ENCODE measurements at regions not wholly inside any gene's neighbourhood (a gene's known extent, or its start where the extent isn't known, plus 50 kb on each side); places are given as distances from the start of the nearest gene placed in this dataset.

GRCh38 chr13:112219740-112220139, 152.8 kb downstream of the SOX1 start:
- Histone ChIP-seq H2BK15ac (ENCODE audit: low read length) (no peak overlapping the region), H3K9ac (replicated peaks in 1 of 4; ENCODE audit: extremely low read depth in 1 of 4, low read depth in 3 of 4, low read length in 3 of 4) (no peak overlapping the region), H3K18ac (ENCODE audit: extremely low read depth, low read length) (no peak overlapping the region), H3K36me3 (ENCODE audit: control insufficient read depth in 2 of 4, insufficient read depth in 4 of 4, low read length in 3 of 4) (no peaks in the 10 kb centered on the region), H2AFZ (ENCODE audit: low read length) (no peak overlapping the region), H3K4me2 (ENCODE audit: insufficient read depth in 1 of 2, low read depth in 2 of 2, low read length in 2 of 2) (no peak overlapping the region), H3K9me3 (ENCODE audit: insufficient read depth in 2 of 2, low read depth in 1 of 2, low read length in 1 of 2) (no peaks in the 10 kb centered on the region), H4K91ac (replicated peaks; ENCODE audit: insufficient read length, low read length) (no peak overlapping the region), H3K4ac (replicated peaks; ENCODE audit: insufficient read length, low read depth, low read length) (no peak overlapping the region), H3K14ac (ENCODE audit: insufficient read length) (no peak overlapping the region), H2BK20ac (ENCODE audit: low read length) (no peak overlapping the region), H3K4me3 (ENCODE audit: extremely low read depth in 1 of 4, insufficient read depth in 2 of 4, low read depth in 3 of 4, low read length in 4 of 4) (no peak overlapping the region), H2BK12ac (ENCODE audit: low read depth, low read length) (no peak overlapping the region), H4K5ac (ENCODE audit: insufficient read length, low read depth, low read length) (no peak overlapping the region), H4K8ac (ENCODE audit: extremely low read depth, insufficient read depth, low read length) (no peak overlapping the region), H3K79me1 (ENCODE audit: low read depth, low read length) (no peaks in the 10 kb centered on the region), H3K23me2 (ENCODE audit: low read depth, low read length) (peaks cover 2% of the 10 kb centered on the region; the same call in 1 of the 2 replicates), H3K23ac (ENCODE audit: insufficient read length) (no peak overlapping the region), H3K4me1 (replicated peaks in 1 of 4; ENCODE audit: control insufficient read depth in 3 of 4, insufficient read depth in 4 of 4, low read length in 3 of 4) (no peaks in the 10 kb centered on the region), H2BK5ac (ENCODE audit: low read depth, low read length) (no peak overlapping the region), H3K27me3 (replicated peaks in 1 of 4; ENCODE audit: control insufficient read depth in 3 of 4, extremely low read depth in 1 of 4, insufficient read depth in 3 of 4, low read length in 3 of 4) (peaks cover 0 to 4% (median 0%) of the 10 kb centered on the region in 4 experiments; a peak in 2 of 7 replicates), H3K27ac (ENCODE audit: low read depth, low read length) (no peak overlapping the region), H3K56ac (replicated peaks; ENCODE audit: insufficient read length, low read depth, low read length) (no peak overlapping the region), H4K20me1 (replicated peaks in 1 of 2; ENCODE audit: control insufficient read depth in 1 of 2, insufficient read depth in 2 of 2, low read length in 2 of 2) (peaks cover 0 to 4% of the 10 kb centered on the region in 2 experiments), H2AK5ac (ENCODE audit: low read depth, low read length) (no peak overlapping the region), H3K79me2 (ENCODE audit: control insufficient read depth in 1 of 2, insufficient read depth in 2 of 2, low read length in 2 of 2) (peaks cover 0 to 3% of the 10 kb centered on the region in 2 experiments; a peak in 1 of 4 replicates), H2BK120ac (replicated peaks; ENCODE audit: low read depth, low read length) (no peak overlapping the region)
- CTCF ChIA-PET (ENCODE audit: partially characterized antibody), result interaction anchor here (0.7 to 1.5 kb wide), 3 partner anchors 14 to 1192 kb away, joined by 3 to 4 read pairs (median 3); no protein-coding TSS in a partner anchor
- POLR2A ChIA-PET (ENCODE audit: partially characterized antibody), result no interaction called here
- WGBS, 2 experiments (ENCODE audit: extremely low coverage in 1 of 2, insufficient coverage in 1 of 2, insufficient read length in 1 of 2, insufficient replicate concordance in 2 of 2, low coverage in 1 of 2, low lambda C conversion rate in 2 of 2, missing lambda C conversion rate in 1 of 2), result 93% methylated on average over 8 of the region's 8 CpGs; no CpG with 5 or more reads in 1 of the 2 experiments
- FAIRE-seq, result no peak
- no peak for TF ChIP-seq TBP (IDR thresholded peaks at IDR 0.05; ENCODE audit: low read depth, low read length)
- no peak for TF ChIP-seq PHF8 (conservative IDR thresholded peaks at IDR 0.05; ENCODE audit: low read depth, low read length)
- no peak for TF ChIP-seq RNF2 (IDR thresholded peaks at IDR 0.05; ENCODE audit: borderline replicate concordance, low read depth, low read length, missing control alignments, poor library complexity, severe bottlenecking)
- TF ChIP-seq RAD21 (IDR thresholded peaks at IDR 0.05 in 1 of 2, conservative IDR thresholded peaks at IDR 0.05 in 1 of 2; ENCODE audit: low read depth in 2 of 2, low read length in 2 of 2), result no peak
- no peak for TF ChIP-seq BCL11A (IDR thresholded peaks at IDR 0.05; ENCODE audit: low read depth in 2 of 2, low read length in 2 of 2)
- TF ChIP-seq ATF3 (IDR thresholded peaks at IDR 0.05; ENCODE audit: insufficient read depth, low read depth, low read length), result no peak
- TF ChIP-seq SIRT6 (IDR thresholded peaks at IDR 0.05; ENCODE audit: low read length), result no peak
- no peak for TF ChIP-seq TAF7 (optimal IDR thresholded peaks at IDR 0.05; ENCODE audit: borderline replicate concordance, low read depth, low read length)
- TF ChIP-seq JUN (IDR thresholded peaks at IDR 0.05; ENCODE audit: low read depth, low read length), result no peak
- TF ChIP-seq POLR2A (IDR thresholded peaks at IDR 0.05; ENCODE audit: control extremely low read depth in 1 of 2, low read depth in 2 of 2, low read length in 2 of 2), result no peak
- TF ChIP-seq CHD1 (IDR thresholded peaks at IDR 0.05; ENCODE audit: low read depth, low read length), result no peak
- TF ChIP-seq JUND (IDR thresholded peaks at IDR 0.05; ENCODE audit: low read length), result no peak
- no peak for TF ChIP-seq SAP30 (IDR thresholded peaks at IDR 0.05; ENCODE audit: insufficient read depth, insufficient replicate concordance, low read length)
- TF ChIP-seq GTF2F1 (IDR thresholded peaks at IDR 0.05; ENCODE audit: borderline replicate concordance, low read depth, low read length), result no peak
- DNase-seq (ENCODE audit: low read depth in 1 of 2, low spot score in 2 of 2), result no peak
